Inflammatory macrophage treated with lipopolysaccharide for 1 hour (primary cell): ENCODE measurements at regions not wholly inside any gene's neighbourhood (a gene's known extent, or its start where the extent isn't known, plus 50 kb on each side); places are given as distances from the start of the nearest gene placed in this dataset.
A peak's percentile ranks its signal among the peaks of the same experiment; 100 is the strongest.
"Not testable (repeated sequence)": the region's sequence is repeated elsewhere in the genome, so short reads cannot be mapped to it uniquely, and the experiment has no call there.

Experiments used
- DNase-seq, 2 donors: peaks; one replicate each; pipeline ENCODE4 v3.0.0-alpha.2; 2020 to 2022

GRCh38 chr1:219020386-219020785 is 153.3 kb upstream of the LYPLAL1 start:
- DNase-seq: no peak

- no peak for DNase-seq
Observed at GRCh38 chr1:219020846-219021245, 152.8 kb upstream of the LYPLAL1 start.

- no peak for DNase-seq
Observed at GRCh38 chr1:219027146-219027673, 146.5 kb upstream of the LYPLAL1 start.

GRCh38 chr1:219031809-219032208 is 141.9 kb upstream of the LYPLAL1 start:
- DNase-seq: no peak

- DNase-seq: no peak
Observed at GRCh38 chr1:219038398-219038797, 135.3 kb upstream of the LYPLAL1 start.

- DNase-seq: no peak
Observed at GRCh38 chr1:219039017-219039681, 134.5 kb upstream of the LYPLAL1 start.

GRCh38 chr1:219039682-219040154 is 134.0 kb upstream of the LYPLAL1 start:
- no peak for DNase-seq

- no peak for DNase-seq
Observed at GRCh38 chr1:219040291-219040690, 133.4 kb upstream of the LYPLAL1 start.

GRCh38 chr1:219041141-219041540 is 132.5 kb upstream of the LYPLAL1 start:
- DNase-seq: no peak

- DNase-seq: no peak
Observed at GRCh38 chr1:219041818-219042217, 131.9 kb upstream of the LYPLAL1 start.

- no peak for DNase-seq
Observed at GRCh38 chr1:219042769-219043168, 130.9 kb upstream of the LYPLAL1 start.

GRCh38 chr1:219045246-219045645 is 128.4 kb upstream of the LYPLAL1 start:
- DNase-seq: no peak

GRCh38 chr1:219049501-219049900 is 124.2 kb upstream of the LYPLAL1 start:
- DNase-seq: no peak

GRCh38 chr1:219050086-219050821 is 123.4 kb upstream of the LYPLAL1 start:
- DNase-seq: no peak

GRCh38 chr1:219050822-219051125 is 122.9 kb upstream of the LYPLAL1 start:
- DNase-seq: no peak

- DNase-seq: no peak
Observed at GRCh38 chr1:219051547-219051946, 122.1 kb upstream of the LYPLAL1 start.

GRCh38 chr1:219058891-219059820 is 114.5 kb upstream of the LYPLAL1 start:
- no peak for DNase-seq

GRCh38 chr1:219060798-219061197 is 112.9 kb upstream of the LYPLAL1 start:
- DNase-seq: no peak

- DNase-seq: no peak
Observed at GRCh38 chr1:219062161-219062560, 111.5 kb upstream of the LYPLAL1 start.

GRCh38 chr1:219066098-219066497 is 107.6 kb upstream of the LYPLAL1 start:
- DNase-seq: no peak

- DNase-seq: peak in 1 of 2 donors; percentile 35
Observed at GRCh38 chr1:219066631-219067349, 106.9 kb upstream of the LYPLAL1 start.

GRCh38 chr1:219067350-219067712 is 106.3 kb upstream of the LYPLAL1 start:
- DNase-seq: no peak

GRCh38 chr1:219070395-219070794 is 103.3 kb upstream of the LYPLAL1 start:
- not testable (repeated sequence) for DNase-seq
